ENCODE measurements at regions not wholly inside any gene's neighbourhood (a gene's known extent, or its start where the extent isn't known, plus 50 kb on each side); places are given as distances from the start of the nearest gene placed in this dataset.

DNA sequence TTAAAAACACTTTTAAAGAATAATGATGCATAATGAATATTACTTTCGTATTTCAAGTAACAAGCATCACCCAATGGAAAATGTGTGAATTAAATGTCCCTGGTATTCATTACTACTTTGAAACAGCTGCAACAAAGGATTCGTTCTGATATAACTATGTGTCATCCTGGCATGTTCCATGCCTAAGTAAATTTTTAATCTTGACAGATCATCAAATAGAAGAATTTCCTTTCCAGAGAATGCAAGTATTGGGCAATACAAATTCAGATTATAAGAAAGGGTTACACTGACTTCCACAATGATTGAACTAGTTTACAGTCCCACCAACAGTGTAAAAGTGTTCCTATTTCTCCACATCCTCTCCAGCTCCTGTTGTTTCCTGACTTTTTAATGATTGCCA, 105.3 kb downstream of the SPCS3 start:
- no peak for DNase-seq
- Histone ChIP-seq H3K9me3 (ENCODE audit: insufficient read depth, low read depth) (no peaks in the 10 kb centered on the region), H3K79me2 (ENCODE audit: low read depth) (no peaks in the 10 kb centered on the region), H3F3A (ENCODE audit: insufficient read depth, low read depth) (no peaks in the 10 kb centered on the region), H3K27me3 (ENCODE audit: insufficient read depth, low read depth) (no peaks in the 10 kb centered on the region), H3K27ac (no peak overlapping the region), H3K36me3 (ENCODE audit: low read depth) (no peaks in the 10 kb centered on the region), H3K4me3 (no peak overlapping the region), H3K4me1 (replicated peaks; ENCODE audit: insufficient read depth) (no peaks in the 10 kb centered on the region), H4K20me1 (ENCODE audit: insufficient read depth) (no peaks in the 10 kb centered on the region), H3K4me2 (no peak overlapping the region), H2AFZ (no peak overlapping the region), H3K9me2 (ENCODE audit: insufficient read depth) (no peaks in the 10 kb centered on the region)
- POLR2A ChIA-PET (ENCODE audit: unreplicated experiment): no interaction called here
- CTCF ChIA-PET: no interaction called here
- no TSS peak for BruUV-seq (replicated peaks)
- TF ChIP-seq EZH2 (IDR thresholded peaks at IDR 0.05; ENCODE audit: low read depth): no peak
- TF ChIP-seq, protein P1, sequence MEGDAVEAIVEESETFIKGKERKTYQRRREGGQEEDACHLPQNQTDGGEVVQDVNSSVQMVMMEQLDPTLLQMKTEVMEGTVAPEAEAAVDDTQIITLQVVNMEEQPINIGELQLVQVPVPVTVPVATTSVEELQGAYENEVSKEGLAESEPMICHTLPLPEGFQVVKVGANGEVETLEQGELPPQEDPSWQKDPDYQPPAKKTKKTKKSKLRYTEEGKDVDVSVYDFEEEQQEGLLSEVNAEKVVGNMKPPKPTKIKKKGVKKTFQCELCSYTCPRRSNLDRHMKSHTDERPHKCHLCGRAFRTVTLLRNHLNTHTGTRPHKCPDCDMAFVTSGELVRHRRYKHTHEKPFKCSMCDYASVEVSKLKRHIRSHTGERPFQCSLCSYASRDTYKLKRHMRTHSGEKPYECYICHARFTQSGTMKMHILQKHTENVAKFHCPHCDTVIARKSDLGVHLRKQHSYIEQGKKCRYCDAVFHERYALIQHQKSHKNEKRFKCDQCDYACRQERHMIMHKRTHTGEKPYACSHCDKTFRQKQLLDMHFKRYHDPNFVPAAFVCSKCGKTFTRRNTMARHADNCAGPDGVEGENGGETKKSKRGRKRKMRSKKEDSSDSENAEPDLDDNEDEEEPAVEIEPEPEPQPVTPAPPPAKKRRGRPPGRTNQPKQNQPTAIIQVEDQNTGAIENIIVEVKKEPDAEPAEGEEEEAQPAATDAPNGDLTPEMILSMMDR (conservative IDR thresholded peaks at IDR 0.05): no peak
- intact Hi-C loops (cut with micrococcal nuclease; ENCODE audit: unreplicated experiment): no loop called here

DNA sequence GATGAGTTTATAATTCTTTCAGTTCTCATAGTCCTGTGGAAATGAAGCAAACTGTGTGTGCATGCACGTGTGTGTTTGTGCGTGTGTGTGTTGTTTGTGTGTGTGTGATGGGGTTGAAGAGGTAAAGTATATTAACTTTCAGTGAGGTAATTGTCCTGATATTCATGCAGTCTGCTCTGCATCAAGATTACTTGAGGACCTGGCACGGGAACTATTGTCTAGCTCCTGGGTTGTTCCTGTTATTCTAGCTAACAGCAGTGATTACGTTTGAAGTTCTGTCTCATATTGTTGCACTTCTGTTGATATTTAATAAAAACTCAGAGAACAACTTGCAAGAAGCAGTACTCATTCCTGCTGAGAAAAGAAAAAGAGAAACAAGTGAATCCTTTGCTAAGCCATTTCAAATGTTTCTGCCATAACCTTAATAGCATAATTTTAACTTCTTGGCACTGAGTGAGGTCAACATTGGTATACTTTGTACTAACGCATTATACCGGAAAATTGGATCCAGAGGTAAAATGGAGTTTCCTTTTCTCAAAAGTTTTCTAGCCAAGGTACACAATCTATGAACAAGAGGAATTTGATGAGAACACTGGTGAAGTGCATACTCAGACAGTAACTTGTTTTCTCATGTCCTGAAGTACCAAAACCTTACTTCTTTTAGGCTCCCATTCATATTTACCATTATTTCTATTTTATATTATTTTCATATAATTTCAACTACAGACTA, 113.2 kb downstream of the SPCS3 start:
- ChIA-PET CTCF (no interaction called here), POLR2A (ENCODE audit: unreplicated experiment) (no interaction called here)
- no peaks in the 10 kb centered on the region for H3K36me3 ChIP-seq (ENCODE audit: low read depth)
- H3K4me2 ChIP-seq: no peak overlapping the region
- H3F3A ChIP-seq (ENCODE audit: insufficient read depth, low read depth): no peaks in the 10 kb centered on the region
- intact Hi-C loops (cut with micrococcal nuclease; ENCODE audit: unreplicated experiment): no loop called here
- H3K79me2 ChIP-seq (ENCODE audit: low read depth): no peaks in the 10 kb centered on the region
- H3K27ac ChIP-seq: no peak overlapping the region
- no peak for DNase-seq
- no peak overlapping the region for H3K4me3 ChIP-seq
- H3K9me2 ChIP-seq (ENCODE audit: insufficient read depth): no peaks in the 10 kb centered on the region
- TF ChIP-seq EZH2 (IDR thresholded peaks at IDR 0.05; ENCODE audit: low read depth): no peak
- TF ChIP-seq, protein P1 (conservative IDR thresholded peaks at IDR 0.05): no peak
- H4K20me1 ChIP-seq (ENCODE audit: insufficient read depth): no peaks in the 10 kb centered on the region
- no peaks in the 10 kb centered on the region for H3K9me3 ChIP-seq (ENCODE audit: insufficient read depth, low read depth)
- no peaks in the 10 kb centered on the region for H3K4me1 ChIP-seq (replicated peaks; ENCODE audit: insufficient read depth)
- H3K27me3 ChIP-seq (ENCODE audit: insufficient read depth, low read depth): no peaks in the 10 kb centered on the region
- BruUV-seq (replicated peaks): no TSS peak
- H2AFZ ChIP-seq: no peak overlapping the region

DNA sequence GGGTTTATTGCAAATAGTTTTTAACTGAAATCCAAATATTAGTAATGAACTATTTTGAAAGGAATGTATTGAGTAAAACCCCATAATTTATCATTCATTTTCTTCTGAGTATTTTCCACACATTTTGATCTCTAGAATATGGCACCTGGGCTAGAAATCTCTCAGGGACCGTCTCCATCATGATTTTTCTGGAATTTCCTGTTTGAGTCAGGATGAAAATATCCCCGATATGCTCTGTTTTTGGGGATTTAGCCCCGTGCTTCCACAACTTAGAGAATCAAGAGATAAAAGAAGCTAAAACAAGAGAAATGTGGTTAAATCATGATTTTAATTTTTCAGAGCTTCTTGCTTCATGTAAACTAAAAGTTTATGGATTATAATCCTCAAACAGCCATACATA, 114.2 kb downstream of the SPCS3 start:
- TF ChIP-seq, protein P1 (conservative IDR thresholded peaks at IDR 0.05): no peak
- TF ChIP-seq EZH2 (IDR thresholded peaks at IDR 0.05; ENCODE audit: low read depth): no peak
- BruUV-seq (replicated peaks): no TSS peak
- CTCF ChIA-PET: no interaction called here
- Histone ChIP-seq H3K27me3 (ENCODE audit: insufficient read depth, low read depth) (no peaks in the 10 kb centered on the region), H3K9me2 (ENCODE audit: insufficient read depth) (no peaks in the 10 kb centered on the region), H3K4me1 (replicated peaks; ENCODE audit: insufficient read depth) (no peaks in the 10 kb centered on the region), H2AFZ (no peak overlapping the region), H3K36me3 (ENCODE audit: low read depth) (no peaks in the 10 kb centered on the region), H3K4me3 (no peak overlapping the region), H3F3A (ENCODE audit: insufficient read depth, low read depth) (no peaks in the 10 kb centered on the region), H4K20me1 (ENCODE audit: insufficient read depth) (no peaks in the 10 kb centered on the region), H3K9me3 (ENCODE audit: insufficient read depth, low read depth) (no peaks in the 10 kb centered on the region), H3K79me2 (ENCODE audit: low read depth) (no peaks in the 10 kb centered on the region), H3K27ac (no peak overlapping the region), H3K4me2 (no peak overlapping the region)
- POLR2A ChIA-PET (ENCODE audit: unreplicated experiment): no interaction called here
- intact Hi-C loops (cut with micrococcal nuclease; ENCODE audit: unreplicated experiment): no loop called here
- no peak for DNase-seq
